H9 (cell line): ENCODE measurements at regions not wholly inside any gene's neighbourhood (a gene's known extent, or its start where the extent isn't known, plus 50 kb on each side); places are given as distances from the start of the nearest gene placed in this dataset.

Experiments
- DNase-seq: peaks from one replicate; pipeline ENCODE4 v3.0.0-alpha.2; 2017
- H2AFZ ChIP-seq: one replicate; pipeline ENCODE4 v1.6.1; 2013; ENCODE audit warnings: mild to moderate bottlenecking, low read length, control low read depth, moderate library complexity
- H2AK5ac ChIP-seq: 2 replicates; pipeline ENCODE4 v1.6.1; 2013; ENCODE audit warnings: low read length, control low read depth, mixed read lengths; ENCODE audit not compliant: insufficient read length
- H2BK120ac ChIP-seq: one replicate; pipeline ENCODE4 v1.6.1; 2013; ENCODE audit warnings: low read depth, mild to moderate bottlenecking, low read length, control low read depth, inconsistent platforms; ENCODE audit not compliant: poor library complexity, severe bottlenecking
- H2BK12ac ChIP-seq: 2 replicates; pipeline ENCODE4 v1.6.1; 2013; ENCODE audit warnings: low read length, control low read depth, mixed read lengths, low read depth; ENCODE audit not compliant: insufficient read length
- H2BK15ac ChIP-seq: 2 replicates; pipeline ENCODE4 v1.6.1; 2013; ENCODE audit warnings: low read depth, low read length, control low read depth
- H2BK20ac ChIP-seq: one replicate; pipeline ENCODE4 v1.6.1; 2013; ENCODE audit warnings: low read depth, mild to moderate bottlenecking, low read length, control low read depth, inconsistent platforms; ENCODE audit not compliant: poor library complexity, severe bottlenecking
- H2BK5ac ChIP-seq: 2 replicates; pipeline ENCODE4 v1.6.1; 2013; ENCODE audit warnings: low read length, control low read depth, mixed read lengths; ENCODE audit not compliant: insufficient read length
- H3K14ac ChIP-seq: 2 replicates; pipeline ENCODE4 v1.6.1; 2013; ENCODE audit warnings: low read length, control low read depth; ENCODE audit not compliant: insufficient read depth
- H3K18ac ChIP-seq: 2 replicates; pipeline ENCODE4 v1.6.1; 2013; ENCODE audit warnings: low read depth, mild to moderate bottlenecking, mixed read lengths, low read length, control low read depth; ENCODE audit not compliant: insufficient read length
- H3K23ac ChIP-seq: 2 replicates; pipeline ENCODE4 v1.6.1; 2013; ENCODE audit warnings: low read length, control low read depth, mixed read lengths, low read depth; ENCODE audit not compliant: insufficient read length
- H3K23me2 ChIP-seq: 2 replicates; pipeline ENCODE4 v1.6.1; 2013; ENCODE audit warnings: low read depth, mild to moderate bottlenecking, mixed read lengths, low read length, control low read depth; ENCODE audit not compliant: insufficient read length, poor library complexity, severe bottlenecking
- H3K27ac ChIP-seq: 2 replicates; pipeline ENCODE4 v1.5.1; 2013; ENCODE audit warnings: low read length, control low read depth, mixed read lengths, low read depth; ENCODE audit not compliant: insufficient read length
- H3K27me3 ChIP-seq: 2 replicates; pipeline ENCODE4 v1.6.1; 2013; ENCODE audit warnings: low read length, control low read depth, inconsistent platforms; ENCODE audit not compliant: insufficient read depth
- H3K4ac ChIP-seq: 2 replicates; pipeline ENCODE4 v1.6.1; 2013; ENCODE audit warnings: low read depth, mild to moderate bottlenecking, control low read depth, inconsistent platforms, low read length, moderate library complexity
- H3K4me1 ChIP-seq: 2 replicates; pipeline ENCODE4 v1.6.1; 2013; ENCODE audit warnings: low read length, control low read depth, inconsistent platforms; ENCODE audit not compliant: insufficient read depth
- H3K4me2 ChIP-seq: 2 replicates; pipeline ENCODE4 v1.6.1; 2013; ENCODE audit warnings: low read length, control low read depth, mixed read lengths; ENCODE audit not compliant: insufficient read length, insufficient read depth
- H3K56ac ChIP-seq: 2 replicates; pipeline ENCODE4 v1.6.1; 2013; ENCODE audit warnings: low read depth, mild to moderate bottlenecking, mixed read lengths, low read length, control low read depth; ENCODE audit not compliant: insufficient read length
- H3K79me1 ChIP-seq: 2 replicates; pipeline ENCODE4 v1.6.1; 2013; ENCODE audit warnings: low read depth, mild to moderate bottlenecking, moderate library complexity, low read length, control low read depth, inconsistent platforms; ENCODE audit not compliant: insufficient read depth, poor library complexity, severe bottlenecking
- H3K79me2 ChIP-seq: 2 replicates; pipeline ENCODE4 v1.6.1; 2013; ENCODE audit warnings: low read length, control low read depth, inconsistent platforms; ENCODE audit not compliant: insufficient read depth
- H3K9ac ChIP-seq: 2 replicates; pipeline ENCODE4 v1.6.1; 2013; ENCODE audit warnings: low read length, control low read depth, mixed read lengths; ENCODE audit not compliant: insufficient read length; ENCODE audit errors: extremely low read depth
- H3K9me3 ChIP-seq: one replicate; pipeline ENCODE4 v1.6.1; 2013; ENCODE audit warnings: low read depth, low read length, inconsistent platforms; ENCODE audit not compliant: control insufficient read depth
- H3T11ph ChIP-seq: one replicate; pipeline ENCODE4 v1.6.1; 2013; ENCODE audit warnings: mild to moderate bottlenecking, low read length, control low read depth, inconsistent platforms
- H4K20me1 ChIP-seq: one replicate; pipeline ENCODE4 v1.6.1; 2013; ENCODE audit not compliant: control insufficient read depth, insufficient read length, insufficient read depth
- H4K5ac ChIP-seq: 2 replicates; pipeline ENCODE4 v1.6.1; 2013; ENCODE audit warnings: low read depth, mild to moderate bottlenecking, mixed read lengths, low read length, control low read depth; ENCODE audit not compliant: insufficient read length
- H4K8ac ChIP-seq: replicated peaks from 2 replicates; pipeline ENCODE4 v1.6.1; 2013; ENCODE audit warnings: low read length, control low read depth, mixed read lengths, low read depth; ENCODE audit not compliant: insufficient read length
- H4K91ac ChIP-seq: 2 replicates; pipeline ENCODE4 v1.6.1; 2013; ENCODE audit warnings: low read depth, mild to moderate bottlenecking, moderate library complexity, mixed read lengths, low read length, control low read depth; ENCODE audit not compliant: insufficient read length
- H3K27ac Mint-ChIP-seq, 3 experiments: 2 replicates in 2 of 3; 3 replicates in 1 of 3; pipeline ENCODE4 v1.8.0; 2020 to 2021; ENCODE audit warnings: mixed read lengths in 3 of 3, mild to moderate bottlenecking in 1 of 3, moderate library complexity in 1 of 3
- H3K27me3 Mint-ChIP-seq: 2 replicates; pipeline ENCODE4 v1.8.0; 2021; ENCODE audit warnings: low read depth, mild to moderate bottlenecking, moderate library complexity, mixed read lengths
- H3K36me3 Mint-ChIP-seq, 3 experiments: 2 replicates in 2 of 3; 3 replicates in 1 of 3; pipeline ENCODE4 v1.8.0; 2020 to 2021; ENCODE audit warnings: low read depth in 3 of 3, mixed read lengths in 3 of 3; ENCODE audit not compliant: insufficient read depth in 1 of 3
- H3K4me1 Mint-ChIP-seq, 2 experiments: 2 replicates each; pipeline ENCODE4 v1.8.0; 2020; ENCODE audit warnings: mixed read lengths in 2 of 2
- H3K4me3 Mint-ChIP-seq, 2 experiments: 2 replicates in 1 of 2; 3 replicates in 1 of 2; pipeline ENCODE4 v1.8.0; 2020 to 2021; ENCODE audit warnings: mild to moderate bottlenecking in 2 of 2, mixed read lengths in 2 of 2, moderate library complexity in 1 of 2
- H3K9me3 Mint-ChIP-seq, 2 experiments: 2 replicates in 1 of 2; 3 replicates in 1 of 2; pipeline ENCODE4 v1.8.0; 2020; ENCODE audit warnings: mild to moderate bottlenecking in 2 of 2, mixed read lengths in 2 of 2, moderate library complexity in 1 of 2
- WGBS: extraction: QIAGEN DNeasy Blood & Tissue Kit; methylation state at CpG from one replicate; pipeline ENCODE4 v1.1.7; 2013; ENCODE audit warnings: missing lambda C conversion rate, low lambda C conversion rate, mixed read lengths; ENCODE audit not compliant: insufficient read length; ENCODE audit errors: extremely low coverage; 5-methylcytosine and 5-hydroxymethylcytosine counted together
- TF ChIP-seq, protein P1 (sequence below): fragments of 200-600 bp; sonication (generic); conservative IDR thresholded peaks from 3 replicates; pipeline ENCODE4 v1.8.0; 2021; ENCODE audit warnings: antibody characterized with exemption, mild to moderate bottlenecking

DNA sequence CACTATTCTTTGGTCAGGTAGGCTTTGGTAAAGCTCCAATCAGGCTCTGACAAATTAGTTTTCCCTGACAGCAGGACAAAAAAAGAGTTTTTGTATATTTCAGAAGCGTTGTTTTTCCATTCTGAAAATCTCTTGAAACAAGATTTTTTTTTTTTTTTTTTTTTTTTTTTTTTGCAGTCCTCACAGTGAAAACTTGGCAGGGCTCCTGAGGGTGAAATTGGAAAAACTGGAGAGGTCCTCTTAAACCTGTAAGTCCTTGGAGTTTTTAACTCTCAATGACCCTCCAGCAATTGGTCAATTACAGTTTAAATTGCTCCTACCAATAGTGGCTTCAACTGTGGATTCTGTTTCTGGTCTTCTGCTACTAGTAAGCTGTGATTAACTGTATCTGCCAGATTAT lies 244.5 kb upstream of the PKDCC start:
- Histone ChIP-seq H3K9me3 (no peaks in the 10 kb centered on the region), H3K56ac (no peak overlapping the region)
- WGBS = no CpG with 5 or more reads among the region's 1 CpG

More for the DNA sequence above, 244.5 kb upstream of the PKDCC start:
- Histone ChIP-seq H4K20me1 (no peaks in the 10 kb centered on the region), H3T11ph (no peak overlapping the region), H3K79me2 (no peaks in the 10 kb centered on the region), H3K23ac (no peak overlapping the region), H2AK5ac (no peak overlapping the region), H3K9ac (no peak overlapping the region), H3K14ac (no peak overlapping the region), H4K5ac (no peak overlapping the region), H3K23me2 (no peaks in the 10 kb centered on the region), H3K4ac (no peak overlapping the region), H3K79me1 (no peaks in the 10 kb centered on the region), H2BK15ac (no peak overlapping the region), H2BK120ac (no peak overlapping the region), H3K27me3 (no peaks in the 10 kb centered on the region), H2BK5ac (no peak overlapping the region), H2AFZ (no peak overlapping the region), H3K27ac (no peak overlapping the region), H3K18ac (no peak overlapping the region), H2BK12ac (no peak overlapping the region), H4K91ac (no peak overlapping the region), H2BK20ac (no peak overlapping the region), H3K4me1 (no peaks in the 10 kb centered on the region), H3K4me2 (no peak overlapping the region), H4K8ac (no peak overlapping the region)
- Mint-ChIP-seq H3K4me3 (no peak overlapping the region), H3K4me1 (0 out of 4 replicates have a peak, but pooled peaks cover 0 to 2% of the 10 kb centered on the region in 2 experiments), H3K36me3 (peaks cover 0 to 14% (median 0%) of the 10 kb centered on the region in 3 experiments; a peak in 3 of 7 replicates), H3K27me3 (no peaks in the 10 kb centered on the region), H3K27ac (no peak overlapping the region), H3K9me3 (peaks cover 15 to 18% of the 10 kb centered on the region in 2 experiments)
- no peak for DNase-seq
- TF ChIP-seq, protein P1, sequence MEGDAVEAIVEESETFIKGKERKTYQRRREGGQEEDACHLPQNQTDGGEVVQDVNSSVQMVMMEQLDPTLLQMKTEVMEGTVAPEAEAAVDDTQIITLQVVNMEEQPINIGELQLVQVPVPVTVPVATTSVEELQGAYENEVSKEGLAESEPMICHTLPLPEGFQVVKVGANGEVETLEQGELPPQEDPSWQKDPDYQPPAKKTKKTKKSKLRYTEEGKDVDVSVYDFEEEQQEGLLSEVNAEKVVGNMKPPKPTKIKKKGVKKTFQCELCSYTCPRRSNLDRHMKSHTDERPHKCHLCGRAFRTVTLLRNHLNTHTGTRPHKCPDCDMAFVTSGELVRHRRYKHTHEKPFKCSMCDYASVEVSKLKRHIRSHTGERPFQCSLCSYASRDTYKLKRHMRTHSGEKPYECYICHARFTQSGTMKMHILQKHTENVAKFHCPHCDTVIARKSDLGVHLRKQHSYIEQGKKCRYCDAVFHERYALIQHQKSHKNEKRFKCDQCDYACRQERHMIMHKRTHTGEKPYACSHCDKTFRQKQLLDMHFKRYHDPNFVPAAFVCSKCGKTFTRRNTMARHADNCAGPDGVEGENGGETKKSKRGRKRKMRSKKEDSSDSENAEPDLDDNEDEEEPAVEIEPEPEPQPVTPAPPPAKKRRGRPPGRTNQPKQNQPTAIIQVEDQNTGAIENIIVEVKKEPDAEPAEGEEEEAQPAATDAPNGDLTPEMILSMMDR = no peak
